GM19397 (cell line): ENCODE measurements at regions not wholly inside any gene's neighbourhood (a gene's known extent, or its start where the extent isn't known, plus 50 kb on each side); places are given as distances from the start of the nearest gene placed in this dataset.

ENCODE experiments used
- ATAC-seq: cut with Tn5 transposase; IDR thresholded peaks from one replicate; pipeline ENCODE4 v1.9.1; 2021; ENCODE audit warnings: mild to moderate bottlenecking, moderate library complexity; ENCODE audit not compliant: unreplicated experiment

GRCh38 chr1:101667761-101668160 lies 329.0 kb downstream of the OLFM3 start:
- no peak for ATAC-seq

- no peak for ATAC-seq
These were observed 313.6 kb downstream of the OLFM3 start for GRCh38 chr1:101683136-101683535.

- ATAC-seq: no peak
These were observed 313.2 kb downstream of the OLFM3 start for GRCh38 chr1:101683561-101683960.

GRCh38 chr1:101697072-101697471 lies 299.7 kb downstream of the OLFM3 start:
- no peak for ATAC-seq

GRCh38 chr1:101698681-101699080 lies 298.0 kb downstream of the OLFM3 start:
- no peak for ATAC-seq

- ATAC-seq: no peak
These were observed 291.8 kb downstream of the OLFM3 start for GRCh38 chr1:101704895-101705294.

- no peak for ATAC-seq
These were observed 290.4 kb downstream of the OLFM3 start for GRCh38 chr1:101706366-101706765.

- ATAC-seq: no peak
These were observed 287.0 kb downstream of the OLFM3 start for GRCh38 chr1:101709721-101710120.

GRCh38 chr1:101713760-101714159 lies 283.0 kb downstream of the OLFM3 start:
- ATAC-seq: no peak

GRCh38 chr1:101723415-101723814 lies 273.3 kb downstream of the OLFM3 start:
- ATAC-seq: no peak

- peak; percentile 49 for ATAC-seq
These were observed 268.7 kb downstream of the OLFM3 start for GRCh38 chr1:101728029-101728428.

- ATAC-seq: no peak
These were observed 266.2 kb downstream of the OLFM3 start for GRCh38 chr1:101730559-101730958.

- ATAC-seq: no peak
These were observed 264.5 kb downstream of the OLFM3 start for GRCh38 chr1:101732261-101732660.

- ATAC-seq: no peak
These were observed 263.4 kb downstream of the OLFM3 start for GRCh38 chr1:101733340-101733739.

- ATAC-seq: no peak
These were observed 258.3 kb downstream of the OLFM3 start for GRCh38 chr1:101738475-101738874.

GRCh38 chr1:101739146-101739545 lies 257.6 kb downstream of the OLFM3 start:
- no peak for ATAC-seq

GRCh38 chr1:101739826-101740330 lies 256.8 kb downstream of the OLFM3 start:
- ATAC-seq: no peak

GRCh38 chr1:101741910-101742309 lies 254.8 kb downstream of the OLFM3 start:
- no peak for ATAC-seq

GRCh38 chr1:101742509-101742908 lies 254.2 kb downstream of the OLFM3 start:
- no peak for ATAC-seq

GRCh38 chr1:101745551-101746270 lies 251.0 kb downstream of the OLFM3 start:
- no peak for ATAC-seq

GRCh38 chr1:101748077-101748476 lies 248.6 kb downstream of the OLFM3 start:
- no peak for ATAC-seq
